OCI-LY7 (cell line): ENCODE measurements at regions not wholly inside any gene's neighbourhood (a gene's known extent, or its start where the extent isn't known, plus 50 kb on each side); places are given as distances from the start of the nearest gene placed in this dataset.
A peak's percentile ranks its signal among the peaks of the same experiment; 100 is the strongest.

ENCODE experiments used
- BruUV-seq: library from RNA; stranded (reverse); fragments of 400-500 nt; replicated peaks from 2 replicates; lab custom pipeline; 2021; lab: Mats Ljungman, UMichigan
- CTCF ChIA-PET: fragments of 300-600 bp; sonication (Branson Sonifier 250); formaldehyde crosslinking; loops from one replicate; lab custom pipeline; 2022; ENCODE audit warnings: antibody characterized with exemption; ENCODE audit not compliant: unreplicated experiment; lab: Charles Lee
- POLR2A ChIA-PET: fragments of 300-600 bp; sonication (Branson Sonifier 250); formaldehyde crosslinking; loops from one replicate; lab custom pipeline; 2022; ENCODE audit warnings: antibody characterized with exemption; lab: Charles Lee
- DNase-seq: peaks from one replicate; pipeline ENCODE4 v3.0.0-alpha.2; 2015; ENCODE audit warnings: low spot score
- H2AFZ ChIP-seq: fragments of 200-600 bp; sonication (generic), shearing (Covaris generic); 2 replicates; pipeline ENCODE4 v1.6.1; 2014; ENCODE audit warnings: mild to moderate bottlenecking, antibody characterized with exemption, low read length, moderate library complexity
- H3K27ac ChIP-seq: fragments of 200-600 bp; sonication (generic); 2 replicates; pipeline ENCODE4 v1.5.1; 2014; ENCODE audit warnings: mixed run types, low read depth, mild to moderate bottlenecking, moderate library complexity, low read length, inconsistent platforms; ENCODE audit not compliant: poor library complexity, severe bottlenecking
- H3K36me3 ChIP-seq: fragments of 200-600 bp; sonication (generic); 2 replicates; pipeline ENCODE4 v1.6.1; 2014; ENCODE audit warnings: mild to moderate bottlenecking, antibody characterized with exemption, low read length, moderate library complexity, mixed read lengths; ENCODE audit not compliant: insufficient read depth
- H3K4me1 ChIP-seq: fragments of 200-600 bp; sonication (generic); 2 replicates; pipeline ENCODE4 v1.5.1; 2014; ENCODE audit warnings: mild to moderate bottlenecking, low read length; ENCODE audit not compliant: insufficient read depth, poor library complexity, severe bottlenecking
- H3K4me2 ChIP-seq: fragments of 200-600 bp; sonication (generic); 2 replicates; pipeline ENCODE4 v1.6.1; 2014; ENCODE audit warnings: mild to moderate bottlenecking, low read length
- H3K4me3 ChIP-seq: fragments of 200-600 bp; sonication (generic); 2 replicates; pipeline ENCODE4 v1.5.1; 2014; ENCODE audit warnings: mild to moderate bottlenecking, low read depth, low read length; ENCODE audit not compliant: poor library complexity, severe bottlenecking
- H3K79me2 ChIP-seq: fragments of 200-600 bp; sonication (generic); 2 replicates; pipeline ENCODE4 v1.6.1; 2016; ENCODE audit warnings: low read depth, mild to moderate bottlenecking, low read length, moderate library complexity, mixed read lengths; ENCODE audit not compliant: insufficient read depth
- H3K9me2 ChIP-seq: fragments of 200-600 bp; sonication (generic); 2 replicates; pipeline ENCODE4 v1.6.1; 2016; ENCODE audit warnings: mild to moderate bottlenecking, low read length, mixed read lengths; ENCODE audit not compliant: insufficient read depth
- H3K9me3 ChIP-seq: fragments of 200-600 bp; sonication (generic); 2 replicates; pipeline ENCODE4 v1.6.1; 2014; ENCODE audit warnings: mild to moderate bottlenecking, mixed run types, low read length, mixed read lengths
- H4K20me1 ChIP-seq: fragments of 200-600 bp; sonication (generic); 2 replicates; pipeline ENCODE4 v1.6.1; 2014; ENCODE audit warnings: mild to moderate bottlenecking, antibody characterized with exemption, low read length, moderate library complexity, mixed read lengths; ENCODE audit not compliant: insufficient read depth
- EZH2phosphoT487 ChIP-seq: fragments of 200-600 bp; sonication (generic); IDR thresholded peaks from 2 replicates; pipeline ENCODE4 v1.6.1; 2018; ENCODE audit warnings: low read depth, borderline replicate concordance, mild to moderate bottlenecking, mixed run types, antibody characterized with exemption, low read length, moderate library complexity, mixed read lengths
- intact Hi-C: fragments of 100-400 bp; cut with micrococcal nuclease; formaldehyde crosslinking; loops from one replicate; pipeline ENCODE4 v1.10.0; 2022; ENCODE audit not compliant: unreplicated experiment
- TF ChIP-seq, protein P1 (sequence below): fragments of 200-600 bp; sonication (generic); conservative IDR thresholded peaks from 2 replicates; pipeline ENCODE4 v1.5.1; 2014; ENCODE audit warnings: mild to moderate bottlenecking, antibody characterized with exemption, low read length, moderate library complexity, mixed read lengths

DNA sequence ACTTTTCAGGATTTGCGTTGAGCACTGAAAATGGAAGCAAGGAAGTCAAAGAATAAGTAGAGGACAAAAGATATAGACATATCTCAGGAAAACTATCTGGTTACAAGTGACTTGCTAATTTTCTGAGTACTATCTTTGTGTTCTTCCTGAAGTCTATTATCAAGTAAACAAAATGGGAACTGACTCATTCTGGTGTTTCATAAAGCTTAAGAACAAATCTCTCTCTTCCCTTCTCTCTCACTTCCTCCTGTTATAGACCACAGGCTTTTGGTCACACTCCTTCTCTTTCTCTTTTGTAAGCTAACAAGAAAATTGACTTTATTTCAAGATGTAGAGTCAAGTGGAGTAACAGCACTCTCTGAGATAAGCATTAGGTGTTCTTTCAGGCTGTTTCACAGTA lies 406.6 kb upstream of the SYT1 start:
- Histone ChIP-seq H3K79me2 (no peaks in the 10 kb centered on the region), H3K9me3 (no peaks in the 10 kb centered on the region), H3K4me1 (peaks cover 15% of the 10 kb centered on the region), H3K4me2 (peak overlapping the region; percentile 62), H4K20me1 (no peaks in the 10 kb centered on the region), H3K4me3 (peak overlapping the region; percentile 15), H3K36me3 (no peaks in the 10 kb centered on the region), H3K9me2 (no peaks in the 10 kb centered on the region), H3K27ac (peak overlapping the region; percentile 36), H2AFZ (peak overlapping the region; percentile 91)
- CTCF ChIA-PET, result no interaction called here
- TF ChIP-seq EZH2phosphoT487, result no peak
- TF ChIP-seq, protein P1, sequence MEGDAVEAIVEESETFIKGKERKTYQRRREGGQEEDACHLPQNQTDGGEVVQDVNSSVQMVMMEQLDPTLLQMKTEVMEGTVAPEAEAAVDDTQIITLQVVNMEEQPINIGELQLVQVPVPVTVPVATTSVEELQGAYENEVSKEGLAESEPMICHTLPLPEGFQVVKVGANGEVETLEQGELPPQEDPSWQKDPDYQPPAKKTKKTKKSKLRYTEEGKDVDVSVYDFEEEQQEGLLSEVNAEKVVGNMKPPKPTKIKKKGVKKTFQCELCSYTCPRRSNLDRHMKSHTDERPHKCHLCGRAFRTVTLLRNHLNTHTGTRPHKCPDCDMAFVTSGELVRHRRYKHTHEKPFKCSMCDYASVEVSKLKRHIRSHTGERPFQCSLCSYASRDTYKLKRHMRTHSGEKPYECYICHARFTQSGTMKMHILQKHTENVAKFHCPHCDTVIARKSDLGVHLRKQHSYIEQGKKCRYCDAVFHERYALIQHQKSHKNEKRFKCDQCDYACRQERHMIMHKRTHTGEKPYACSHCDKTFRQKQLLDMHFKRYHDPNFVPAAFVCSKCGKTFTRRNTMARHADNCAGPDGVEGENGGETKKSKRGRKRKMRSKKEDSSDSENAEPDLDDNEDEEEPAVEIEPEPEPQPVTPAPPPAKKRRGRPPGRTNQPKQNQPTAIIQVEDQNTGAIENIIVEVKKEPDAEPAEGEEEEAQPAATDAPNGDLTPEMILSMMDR, result no peak
- intact Hi-C loops, result no loop called here
- DNase-seq, result peak; percentile 66
- no TSS peak for BruUV-seq
- POLR2A ChIA-PET, result interaction anchor here (0.6 to 2.7 kb wide), 8 partner anchors 9 to 62 kb away, joined by 3 to 10 read pairs (median 5); no protein-coding TSS in a partner anchor

DNA sequence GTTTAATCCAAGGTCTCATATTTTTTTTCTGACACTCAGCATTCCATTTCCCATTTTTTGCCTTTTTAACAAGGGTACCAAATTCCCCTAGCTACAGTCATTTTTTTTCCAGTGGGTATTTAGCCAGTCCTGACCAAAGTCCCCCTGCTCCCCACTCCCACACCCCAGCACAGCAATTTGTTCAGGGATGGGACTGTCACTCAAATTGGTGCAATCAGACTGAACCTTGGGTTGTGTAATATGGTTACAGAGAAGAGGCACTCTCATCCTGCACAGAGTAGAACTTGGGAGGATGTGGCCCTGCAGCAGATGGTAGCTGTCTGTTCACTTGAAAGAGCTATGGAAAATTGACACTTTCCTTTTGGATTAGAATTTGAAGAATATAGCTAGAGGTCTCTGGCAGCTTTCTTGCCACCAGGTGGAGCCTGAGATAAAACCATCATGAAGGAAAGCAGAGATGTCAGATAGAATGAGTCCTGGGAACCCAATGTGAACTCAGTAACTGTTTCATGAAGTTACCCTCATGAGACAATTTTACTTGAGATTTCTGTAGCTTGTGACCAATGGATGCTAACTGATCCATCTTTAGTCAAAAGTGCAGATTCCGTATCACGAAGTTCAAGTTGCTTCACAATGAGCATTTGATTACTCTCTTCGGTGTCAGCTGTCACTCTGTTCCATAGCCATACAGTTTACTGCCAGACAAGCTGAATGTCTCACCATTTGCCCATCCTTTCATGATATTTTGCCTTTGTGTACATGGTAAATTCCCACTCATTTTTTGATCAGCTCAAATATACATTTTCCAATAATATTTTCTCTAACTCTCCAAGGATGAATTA lies 394.0 kb upstream of the SYT1 start:
- CTCF ChIA-PET, result no interaction called here
- POLR2A ChIA-PET, result interaction anchor here (0.7 to 2.0 kb wide), 5 partner anchors 8 to 50 kb away, joined by 3 to 5 read pairs (median 4); no protein-coding TSS in a partner anchor
- Histone ChIP-seq H3K9me3 (no peaks in the 10 kb centered on the region), H3K4me3 (no peak overlapping the region), H3K36me3 (no peaks in the 10 kb centered on the region), H2AFZ (0 out of 2 replicates have a peak overlapping the region, but pooled peaks have one; percentile 1), H3K4me2 (no peak overlapping the region), H3K4me1 (no peaks in the 10 kb centered on the region), H3K79me2 (no peaks in the 10 kb centered on the region), H4K20me1 (no peaks in the 10 kb centered on the region), H3K9me2 (no peaks in the 10 kb centered on the region), H3K27ac (no peak overlapping the region)
- BruUV-seq, result no TSS peak
- TF ChIP-seq EZH2phosphoT487, result no peak
- TF ChIP-seq, protein P1, result peak; percentile 80
- DNase-seq, result peak; percentile 41
- intact Hi-C loops, result loop anchor here (5.0 kb wide), 1 partner anchor 78 kb away; no protein-coding TSS in a partner anchor

DNA sequence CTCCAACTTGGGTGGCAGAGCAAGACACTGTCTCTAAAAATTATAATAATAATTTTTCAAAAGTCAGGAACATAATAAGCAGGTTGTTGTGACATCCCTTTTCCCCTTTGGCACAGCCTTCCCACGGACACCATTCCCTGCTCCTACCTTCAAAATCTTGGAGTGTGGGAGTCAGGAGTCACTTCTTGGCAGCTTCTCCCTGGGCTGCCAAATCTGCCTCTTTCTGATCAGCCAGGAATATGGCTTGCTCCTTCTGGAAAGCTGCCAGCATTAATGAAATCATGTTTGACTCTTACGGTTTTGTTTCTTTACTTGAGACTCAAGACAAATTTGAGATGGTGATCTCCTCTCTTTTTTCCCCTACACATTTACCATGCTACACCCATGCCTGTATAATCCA lies 391.4 kb upstream of the SYT1 start:
- H2AFZ ChIP-seq, result peak overlapping the region; percentile 46; the same call in 1 of the 2 replicates
- H3K4me1 ChIP-seq, result no peaks in the 10 kb centered on the region
- CTCF ChIA-PET, result no interaction called here
- intact Hi-C loops, result loop anchor here (5.0 kb wide), 1 partner anchor 81 kb away; no protein-coding TSS in a partner anchor
- no peak overlapping the region for H3K4me2 ChIP-seq
- no peak overlapping the region for H3K27ac ChIP-seq
- H3K9me3 ChIP-seq, result 0 out of 2 replicates have a peak, but pooled peaks cover 6% of the 10 kb centered on the region
- TF ChIP-seq, protein P1, result no peak
- TF ChIP-seq EZH2phosphoT487, result no peak
- POLR2A ChIA-PET, result interaction anchor here (0.6 to 1.0 kb wide), 3 partner anchors 12 to 1435 kb away, joined by 3 to 4 read pairs (median 3); no protein-coding TSS in a partner anchor
- no peaks in the 10 kb centered on the region for H4K20me1 ChIP-seq
- H3K36me3 ChIP-seq, result no peaks in the 10 kb centered on the region
- no peak overlapping the region for H3K4me3 ChIP-seq
- no TSS peak for BruUV-seq
- no peaks in the 10 kb centered on the region for H3K79me2 ChIP-seq
- no peaks in the 10 kb centered on the region for H3K9me2 ChIP-seq
- DNase-seq, result no peak
